Keratinocyte (primary cell): ENCODE measurements at regions not wholly inside any gene's neighbourhood (a gene's known extent, or its start where the extent isn't known, plus 50 kb on each side); places are given as distances from the start of the nearest gene placed in this dataset.
A peak's percentile ranks its signal among the peaks of the same experiment; 100 is the strongest.

Experiments used
- DNase-seq: peaks from one replicate; pipeline ENCODE4 v3.0.0-alpha.2; 2011; ENCODE audit warnings: low read depth, missing footprints, low spot score
- FAIRE-seq: peaks from 2 replicates; lab custom pipeline; 2011; peaks lifted over from hg19 to GRCh38; lab: Jason Lieb, UNC
- H2AFZ ChIP-seq: 2 replicates; pipeline ENCODE4 v1.6.0; 2012; ENCODE audit warnings: low read length, control low read depth, inconsistent platforms; ENCODE audit not compliant: control insufficient read depth
- H3K27ac ChIP-seq: 2 replicates; pipeline ENCODE4 v1.5.1; 2011; ENCODE audit warnings: low read length; ENCODE audit not compliant: control insufficient read depth, insufficient read depth
- H3K27me3 ChIP-seq: 3 replicates; pipeline ENCODE4 v1.6.0; 2011; ENCODE audit warnings: low read length; ENCODE audit not compliant: control insufficient read depth, insufficient read depth; ENCODE audit errors: extremely low read depth
- H3K36me3 ChIP-seq, 2 experiments: 2 replicates in 1 of 2; 3 replicates in 1 of 2; pipeline ENCODE4 v1.5.1; 2011; ENCODE audit warnings: low read length in 2 of 2, mild to moderate bottlenecking in 1 of 2; ENCODE audit not compliant: control insufficient read depth in 2 of 2, insufficient read depth in 2 of 2; ENCODE audit errors: extremely low read depth in 1 of 2
- H3K4me1 ChIP-seq: 3 replicates; pipeline ENCODE4 v1.5.1; 2011; ENCODE audit warnings: low read length; ENCODE audit not compliant: control insufficient read depth, insufficient read depth; ENCODE audit errors: extremely low read depth
- H3K4me2 ChIP-seq: 3 replicates; pipeline ENCODE4 v1.6.0; 2011; ENCODE audit warnings: low read depth, low read length; ENCODE audit not compliant: control insufficient read depth, insufficient read depth; ENCODE audit errors: extremely low read depth
- H3K4me3 ChIP-seq, 3 experiments: fragments of 200-600 bp in 1 of 3; sonication (generic) in 1 of 3; 2 replicates in 2 of 3; 3 replicates in 1 of 3; pipeline ENCODE4 v1.5.1; 2011 to 2016; ENCODE audit warnings: low read length in 3 of 3, mild to moderate bottlenecking in 3 of 3, control low read depth in 2 of 3, inconsistent platforms in 1 of 3, low read depth in 1 of 3, mixed read lengths in 1 of 3, mixed run types in 1 of 3, moderate library complexity in 1 of 3; ENCODE audit not compliant: control insufficient read depth in 2 of 3, insufficient read depth in 2 of 3; ENCODE audit errors: extremely low read depth in 1 of 3
- H3K79me2 ChIP-seq: 2 replicates; pipeline ENCODE4 v1.6.0; 2012; ENCODE audit warnings: low read length; ENCODE audit not compliant: control insufficient read depth, insufficient read depth
- H3K9ac ChIP-seq: 3 replicates; pipeline ENCODE4 v1.6.0; 2011; ENCODE audit warnings: low read length; ENCODE audit not compliant: control insufficient read depth, insufficient read depth; ENCODE audit errors: extremely low read depth
- H3K9me1 ChIP-seq: 3 replicates; pipeline ENCODE4 v1.6.0; 2011; ENCODE audit warnings: low read length; ENCODE audit not compliant: control insufficient read depth, insufficient read depth; ENCODE audit errors: extremely low read depth
- H3K9me3 ChIP-seq: 2 replicates; pipeline ENCODE4 v1.5.1; 2012; ENCODE audit warnings: low read depth, low read length; ENCODE audit not compliant: control insufficient read depth
- H4K20me1 ChIP-seq: 3 replicates; pipeline ENCODE4 v1.6.0; 2011; ENCODE audit warnings: low read length; ENCODE audit not compliant: control insufficient read depth, insufficient read depth; ENCODE audit errors: extremely low read depth
- EZH2 ChIP-seq: IDR thresholded peaks from one replicate; pipeline ENCODE4 v1.6.1; 2012; ENCODE audit warnings: inconsistent platforms, mild to moderate bottlenecking, low read length, moderate library complexity
- dilution Hi-C: fragments of 300-500 bp; cut with MboI; formaldehyde crosslinking; loops from one replicate; pipeline ENCODE4 v1.7.0; 2020; ENCODE audit warnings: low sequenced_read_pairs; ENCODE audit not compliant: extremely low pct_ligation_motif_present
- TF ChIP-seq, protein P1 (sequence below), 3 experiments: IDR thresholded peaks in 1 of 3; conservative IDR thresholded peaks in 1 of 3; optimal IDR thresholded peaks in 1 of 3; 2 replicates in 2 of 3; 3 replicates in 1 of 3; pipeline versions ENCODE3 to v1.5.1; 2011; ENCODE audit warnings: low read length in 3 of 3, mild to moderate bottlenecking in 3 of 3, moderate library complexity in 2 of 3, control low read depth in 1 of 3, inconsistent platforms in 1 of 3; ENCODE audit not compliant: insufficient read depth in 2 of 3; ENCODE audit errors: extremely low read depth in 1 of 3

DNA sequence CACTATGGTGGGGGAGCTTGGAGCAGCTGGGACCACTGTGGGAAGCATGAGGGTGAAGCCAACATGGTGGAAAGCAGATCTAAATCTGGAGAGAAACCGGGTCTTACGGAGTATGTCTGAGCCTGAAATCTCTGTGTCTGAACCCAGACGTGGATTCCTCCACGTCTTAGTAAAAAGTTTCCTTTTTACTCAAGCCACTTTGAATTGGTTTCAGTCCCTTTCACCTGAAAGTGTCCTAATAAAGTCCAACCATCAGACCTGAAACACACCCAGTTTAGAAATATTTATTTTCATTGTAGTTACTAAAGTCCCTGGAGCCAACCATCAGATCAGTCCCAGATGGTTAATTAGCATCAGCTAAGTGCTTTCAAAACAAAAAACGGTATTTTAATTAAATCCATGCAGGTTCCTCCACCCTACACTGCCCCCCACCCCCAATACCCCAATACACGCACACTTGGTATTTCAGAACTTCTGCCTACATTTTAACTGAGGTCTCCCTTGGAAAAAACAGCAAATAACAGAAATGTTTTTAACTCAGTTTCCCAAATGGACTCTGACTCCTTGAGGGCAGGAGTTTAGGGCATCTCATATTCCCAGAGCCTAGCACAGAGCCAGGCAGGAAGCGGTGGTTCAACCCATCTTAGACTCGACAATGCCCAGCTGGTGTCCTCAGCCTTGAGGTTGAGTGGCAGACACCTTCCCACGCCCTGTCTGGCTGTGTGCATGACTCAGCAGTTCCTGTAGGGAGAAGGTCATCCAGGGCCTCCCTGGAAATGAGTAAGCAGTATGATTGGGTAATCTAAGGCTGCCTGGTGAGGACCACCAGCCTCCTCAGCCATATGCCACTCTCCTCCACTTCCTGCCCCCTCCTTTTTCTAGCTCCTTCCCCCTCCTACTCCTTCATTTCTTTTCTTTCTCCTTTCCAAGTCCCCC is 175.8 kb downstream of the TTC8 start:
- Histone ChIP-seq H3K4me2 (peak overlapping the region; percentile 20), H3K9me1 (no peaks in the 10 kb centered on the region), H3K79me2 (no peaks in the 10 kb centered on the region), H3K36me3 (no peaks in the 10 kb centered on the region), H3K27me3 (no peaks in the 10 kb centered on the region), H3K4me1 (peaks cover 18% of the 10 kb centered on the region), H3K27ac (peak overlapping the region; percentile 49), H3K9ac (no peak overlapping the region), H3K4me3 (no peak overlapping the region), H4K20me1 (no peaks in the 10 kb centered on the region), H3K9me3 (no peaks in the 10 kb centered on the region), H2AFZ (peak overlapping the region; percentile 1)
- dilution Hi-C loops, result no loop called here
- TF ChIP-seq, protein P1, sequence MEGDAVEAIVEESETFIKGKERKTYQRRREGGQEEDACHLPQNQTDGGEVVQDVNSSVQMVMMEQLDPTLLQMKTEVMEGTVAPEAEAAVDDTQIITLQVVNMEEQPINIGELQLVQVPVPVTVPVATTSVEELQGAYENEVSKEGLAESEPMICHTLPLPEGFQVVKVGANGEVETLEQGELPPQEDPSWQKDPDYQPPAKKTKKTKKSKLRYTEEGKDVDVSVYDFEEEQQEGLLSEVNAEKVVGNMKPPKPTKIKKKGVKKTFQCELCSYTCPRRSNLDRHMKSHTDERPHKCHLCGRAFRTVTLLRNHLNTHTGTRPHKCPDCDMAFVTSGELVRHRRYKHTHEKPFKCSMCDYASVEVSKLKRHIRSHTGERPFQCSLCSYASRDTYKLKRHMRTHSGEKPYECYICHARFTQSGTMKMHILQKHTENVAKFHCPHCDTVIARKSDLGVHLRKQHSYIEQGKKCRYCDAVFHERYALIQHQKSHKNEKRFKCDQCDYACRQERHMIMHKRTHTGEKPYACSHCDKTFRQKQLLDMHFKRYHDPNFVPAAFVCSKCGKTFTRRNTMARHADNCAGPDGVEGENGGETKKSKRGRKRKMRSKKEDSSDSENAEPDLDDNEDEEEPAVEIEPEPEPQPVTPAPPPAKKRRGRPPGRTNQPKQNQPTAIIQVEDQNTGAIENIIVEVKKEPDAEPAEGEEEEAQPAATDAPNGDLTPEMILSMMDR (optimal IDR thresholded peaks at IDR 0.05 in 1 of 3, IDR thresholded peaks at IDR 0.05 in 1 of 3, conservative IDR thresholded peaks at IDR 0.05 in 1 of 3; ENCODE audit: extremely low read depth in 1 of 3, insufficient read depth in 2 of 3, low read length in 3 of 3), result no peak
- peak; percentile 84 for DNase-seq
- peak; percentile 86 for FAIRE-seq

DNA sequence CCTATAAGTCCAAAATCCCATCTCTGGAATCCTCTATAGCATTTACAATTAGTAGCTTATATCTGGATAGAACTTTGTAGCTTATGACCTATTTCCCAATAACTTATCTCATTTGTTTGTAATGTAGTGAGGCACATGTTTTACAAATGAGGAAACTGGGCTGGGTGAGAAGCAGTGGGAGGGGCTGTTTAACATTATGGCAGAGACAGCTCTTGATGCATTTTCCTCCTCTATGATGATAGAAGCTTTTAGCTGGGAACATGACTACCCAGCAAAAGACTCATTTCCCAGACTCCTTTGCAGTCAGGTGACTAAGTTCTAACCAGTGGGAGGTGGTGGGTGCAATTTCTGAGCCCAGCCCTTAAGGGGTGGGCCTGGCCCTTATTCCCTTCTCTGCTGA is 179.7 kb downstream of the TTC8 start:
- no peak for TF ChIP-seq EZH2
- TF ChIP-seq, protein P1 (optimal IDR thresholded peaks at IDR 0.05 in 1 of 3, IDR thresholded peaks at IDR 0.05 in 1 of 3, conservative IDR thresholded peaks at IDR 0.05 in 1 of 3; ENCODE audit: extremely low read depth in 1 of 3, insufficient read depth in 2 of 3, low read length in 3 of 3), result no peak
- H3K36me3 ChIP-seq, result no peaks in the 10 kb centered on the region
- H3K9ac ChIP-seq, result no peak overlapping the region
- no peaks in the 10 kb centered on the region for H3K9me1 ChIP-seq
- H3K4me1 ChIP-seq, result peaks cover 13% of the 10 kb centered on the region
- H3K4me2 ChIP-seq, result no peak overlapping the region
- no peak for DNase-seq
- no peaks in the 10 kb centered on the region for H4K20me1 ChIP-seq
- no peaks in the 10 kb centered on the region for H3K79me2 ChIP-seq
- H2AFZ ChIP-seq, result no peak overlapping the region
- no peak overlapping the region for H3K27ac ChIP-seq
- H3K27me3 ChIP-seq, result no peaks in the 10 kb centered on the region
- dilution Hi-C loops, result no loop called here
- H3K4me3 ChIP-seq, result no peak overlapping the region
- FAIRE-seq, result no peak
- no peaks in the 10 kb centered on the region for H3K9me3 ChIP-seq
